Peyer's patch (tissue), 4 donors: ENCODE measurements at regions not wholly inside any gene's neighbourhood (a gene's known extent, or its start where the extent isn't known, plus 50 kb on each side); places are given as distances from the start of the nearest gene placed in this dataset.

Experiments used
- CTCF ChIP-seq, 6 experiments: fragments of 450-650 bp in 4 of 6; fragments of 200-600 bp in 2 of 6; sonication (generic) in 1 of 6; IDR thresholded peaks; one replicate each; pipeline ENCODE4 v1.5.1; 2017 to 2019; ENCODE audit warnings: antibody characterized with exemption in 6 of 6, mild to moderate bottlenecking in 3 of 6, moderate library complexity in 1 of 6
- POLR2A ChIP-seq, 2 donors: fragments of 450-650 bp; IDR thresholded peaks; one replicate each; pipeline ENCODE4 v1.5.1; 2017; ENCODE audit warnings: antibody characterized with exemption in 2 of 2, mild to moderate bottlenecking in 2 of 2, moderate library complexity in 2 of 2

- no peak for TF ChIP-seq POLR2A (IDR thresholded peaks at IDR 0.05)
- no peak for TF ChIP-seq CTCF (IDR thresholded peaks at IDR 0.05)
Measured at GRCh38 chrX:40291553-40291952, 193.8 kb upstream of the BCOR start.
